ENCODE measurements at regions not wholly inside any gene's neighbourhood (a gene's known extent, or its start where the extent isn't known, plus 50 kb on each side); places are given as distances from the start of the nearest gene placed in this dataset.

DNA sequence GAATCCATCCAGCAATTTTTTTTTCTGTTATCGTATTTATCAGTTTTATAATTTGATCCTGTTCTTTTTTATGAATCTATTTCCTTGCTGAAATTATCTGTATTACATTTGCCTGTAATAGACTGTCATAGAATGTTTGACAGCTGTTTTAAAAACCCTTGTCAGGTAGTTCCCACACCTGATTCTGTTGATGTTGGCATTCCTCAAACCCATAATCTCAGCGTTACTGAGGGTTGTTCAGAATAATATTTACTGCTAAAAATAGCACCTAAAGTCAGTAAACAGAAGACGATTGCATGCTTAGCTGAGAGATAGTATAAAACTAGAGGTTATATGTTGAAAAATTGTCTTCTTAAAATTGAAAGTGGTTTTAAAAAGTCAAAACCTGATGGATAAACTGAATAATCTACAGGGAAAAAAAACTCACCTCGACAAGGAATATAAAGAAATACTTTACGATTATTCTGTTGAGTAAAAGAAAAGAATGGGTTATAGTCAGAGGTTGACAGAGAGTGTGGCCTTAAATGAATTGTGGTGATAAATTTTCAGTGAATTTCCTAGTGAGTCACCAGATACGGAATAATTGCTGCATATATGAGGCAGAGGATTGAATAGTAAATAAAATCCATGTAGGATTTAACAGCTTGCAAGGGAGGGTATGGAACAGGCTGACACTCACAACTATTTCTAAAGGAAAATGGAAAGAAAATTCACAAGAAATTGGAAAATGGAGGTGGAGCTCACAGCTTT lies 824.1 kb upstream of the IGFBP3 start:
- TF ChIP-seq CTCF (conservative IDR thresholded peaks at IDR 0.05; ENCODE audit: low read depth, low read length) = no peak
- TF ChIP-seq POLR2A (IDR thresholded peaks at IDR 0.05; ENCODE audit: low read depth, low read length) = no peak
- TF ChIP-seq RAD21 (IDR thresholded peaks at IDR 0.05; ENCODE audit: low read length) = no peak
- TF ChIP-seq MAZ (IDR thresholded peaks at IDR 0.05; ENCODE audit: borderline replicate concordance, low read depth, low read length) = no peak
- no peak for TF ChIP-seq MXI1 (IDR thresholded peaks at IDR 0.05; ENCODE audit: borderline replicate concordance, low read depth, low read length)
- no peak for TF ChIP-seq FOS (IDR thresholded peaks at IDR 0.05; ENCODE audit: low read depth, low read length)
- no peak for TF ChIP-seq BHLHE40 (IDR thresholded peaks at IDR 0.05; ENCODE audit: low read depth, low read length)

All from IMR-90 (cell line).